LNCAP (cell line): ENCODE measurements at regions not wholly inside any gene's neighbourhood (a gene's known extent, or its start where the extent isn't known, plus 50 kb on each side); places are given as distances from the start of the nearest gene placed in this dataset.

Experiments
- TF ChIP-seq, protein P1 (sequence below): fragments of 450-650 bp; IDR thresholded peaks from 2 replicates; pipeline ENCODE4 v1.5.1; 2017; ENCODE audit warnings: mild to moderate bottlenecking

DNA sequence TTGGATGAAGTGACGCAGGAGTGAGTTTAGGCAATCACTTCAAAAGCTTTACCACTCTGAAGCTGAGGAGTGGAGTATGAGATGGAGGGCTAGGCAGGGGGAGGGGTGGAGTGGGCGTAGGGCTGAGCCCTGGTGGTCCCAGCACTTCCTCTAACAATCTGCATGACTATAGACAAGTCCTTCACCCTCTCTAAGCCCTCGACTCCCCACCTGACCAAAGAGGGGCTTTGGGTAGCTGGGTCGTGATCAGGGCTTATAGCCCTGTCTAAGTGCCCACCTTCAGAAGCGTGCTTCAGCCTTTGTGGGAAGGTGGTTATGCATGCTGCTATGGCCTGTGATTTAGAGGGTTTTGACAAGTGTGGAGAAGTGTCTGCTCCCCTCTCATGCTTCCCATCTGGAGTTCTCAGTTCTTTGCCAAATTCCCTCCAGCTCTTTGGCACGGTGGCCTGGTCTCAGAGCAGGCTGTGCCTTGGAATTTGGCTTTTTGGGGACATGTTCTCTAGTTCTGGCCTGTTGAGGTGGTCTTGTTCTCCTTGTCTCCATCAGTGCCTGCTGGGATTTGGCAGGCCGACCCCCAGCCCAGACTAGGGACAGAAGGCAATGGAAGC is 53.0 kb downstream of the ACTBL2 start:
- TF ChIP-seq, protein P1, sequence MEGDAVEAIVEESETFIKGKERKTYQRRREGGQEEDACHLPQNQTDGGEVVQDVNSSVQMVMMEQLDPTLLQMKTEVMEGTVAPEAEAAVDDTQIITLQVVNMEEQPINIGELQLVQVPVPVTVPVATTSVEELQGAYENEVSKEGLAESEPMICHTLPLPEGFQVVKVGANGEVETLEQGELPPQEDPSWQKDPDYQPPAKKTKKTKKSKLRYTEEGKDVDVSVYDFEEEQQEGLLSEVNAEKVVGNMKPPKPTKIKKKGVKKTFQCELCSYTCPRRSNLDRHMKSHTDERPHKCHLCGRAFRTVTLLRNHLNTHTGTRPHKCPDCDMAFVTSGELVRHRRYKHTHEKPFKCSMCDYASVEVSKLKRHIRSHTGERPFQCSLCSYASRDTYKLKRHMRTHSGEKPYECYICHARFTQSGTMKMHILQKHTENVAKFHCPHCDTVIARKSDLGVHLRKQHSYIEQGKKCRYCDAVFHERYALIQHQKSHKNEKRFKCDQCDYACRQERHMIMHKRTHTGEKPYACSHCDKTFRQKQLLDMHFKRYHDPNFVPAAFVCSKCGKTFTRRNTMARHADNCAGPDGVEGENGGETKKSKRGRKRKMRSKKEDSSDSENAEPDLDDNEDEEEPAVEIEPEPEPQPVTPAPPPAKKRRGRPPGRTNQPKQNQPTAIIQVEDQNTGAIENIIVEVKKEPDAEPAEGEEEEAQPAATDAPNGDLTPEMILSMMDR = no peak

DNA sequence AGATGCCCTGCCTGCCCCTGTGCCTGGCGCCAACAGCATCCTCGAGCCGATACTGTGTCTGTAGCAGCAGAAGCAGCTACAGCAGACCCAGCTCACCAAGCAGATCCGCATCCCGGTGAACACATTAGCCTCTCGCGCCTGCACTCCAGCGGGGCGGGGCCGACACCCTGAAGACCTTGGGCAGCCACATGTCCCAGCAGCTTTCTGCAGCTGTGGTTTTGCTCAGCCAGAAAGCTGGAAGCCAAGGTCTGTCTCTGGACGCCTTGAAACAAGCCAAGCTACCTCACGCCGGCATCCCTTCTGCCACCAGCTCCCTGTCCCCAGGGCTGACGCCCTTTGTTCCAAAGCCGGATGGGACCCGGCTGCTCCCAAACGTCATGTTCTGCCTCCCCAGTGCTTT is 59.6 kb downstream of the ACTBL2 start:
- TF ChIP-seq, protein P1 = no peak

DNA sequence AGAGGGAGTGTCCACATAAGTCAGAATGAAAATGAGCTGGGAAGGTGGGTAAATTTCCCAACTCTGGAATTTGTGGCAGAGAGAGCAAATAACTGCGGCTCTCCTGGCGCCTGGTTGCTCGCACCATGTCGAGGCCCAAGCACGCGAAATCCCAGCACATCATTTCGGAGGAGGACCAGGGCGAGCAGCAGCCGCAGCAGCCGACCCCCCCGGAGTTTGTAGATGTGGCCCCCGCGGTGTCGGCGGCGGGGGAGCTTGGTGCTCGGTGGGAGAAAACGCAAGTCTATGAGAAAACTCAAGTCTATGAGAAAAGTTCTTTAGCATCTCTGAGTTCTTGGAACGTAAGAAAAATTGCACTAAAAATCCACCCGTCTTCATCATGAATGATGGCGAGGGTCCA is 60.3 kb downstream of the ACTBL2 start:
- TF ChIP-seq, protein P1 = no peak

DNA sequence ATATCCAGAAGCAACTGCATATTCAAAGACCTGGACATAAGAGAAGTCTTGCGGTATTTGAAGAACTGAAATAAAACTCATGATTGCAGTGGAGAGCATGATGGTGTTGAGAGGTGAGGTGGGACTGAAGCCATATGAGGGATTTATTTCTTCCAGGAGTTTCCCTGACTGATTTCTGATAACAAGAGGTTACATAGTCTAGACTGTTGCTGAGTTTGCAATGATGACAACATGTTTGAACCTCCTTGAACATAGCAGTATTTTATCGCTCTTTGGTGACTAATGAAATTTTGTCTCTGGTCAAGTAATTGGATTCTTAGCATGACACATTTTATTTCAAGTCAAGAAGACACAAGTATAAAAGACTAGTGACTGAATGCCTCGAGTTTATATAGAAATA is 61.8 kb downstream of the ACTBL2 start:
- TF ChIP-seq, protein P1 = no peak

DNA sequence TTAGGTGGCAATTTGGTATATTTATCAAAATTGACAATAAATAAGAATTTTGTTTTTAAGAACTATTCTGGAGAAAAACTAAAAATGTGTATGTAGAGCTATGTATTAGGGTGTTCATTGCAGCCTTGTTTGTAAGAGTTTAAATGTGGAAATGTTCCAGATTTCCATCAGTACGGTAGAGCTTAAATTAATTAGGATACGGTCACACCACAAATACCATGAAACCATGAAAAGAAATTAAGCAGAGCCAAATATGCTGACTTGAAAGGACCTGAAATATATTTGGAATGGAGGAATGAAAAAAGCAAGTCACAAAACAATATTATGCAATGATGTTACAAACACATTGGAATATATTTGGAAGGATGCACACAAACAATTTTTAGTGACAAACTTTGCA is 64.6 kb downstream of the ACTBL2 start:
- TF ChIP-seq, protein P1 = no peak

DNA sequence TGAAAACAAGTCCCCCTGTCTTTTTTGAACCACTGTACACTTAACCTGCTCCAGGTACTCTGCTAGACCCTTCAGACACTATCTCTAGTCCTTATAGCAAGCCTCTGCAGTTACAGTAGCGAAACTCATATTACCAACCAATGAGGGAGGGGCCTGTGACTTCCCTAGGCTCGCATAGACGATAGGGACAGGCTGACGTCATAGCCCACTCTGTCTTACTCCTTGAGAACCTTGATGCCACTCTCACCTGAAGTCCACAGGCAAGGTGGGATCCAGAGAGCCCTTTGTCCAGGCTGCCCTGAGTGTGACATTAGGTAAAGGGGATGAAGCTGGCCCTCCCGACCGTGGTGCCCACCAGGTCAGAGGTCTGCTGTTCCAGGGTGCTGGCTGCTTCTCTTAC is 65.3 kb downstream of the ACTBL2 start:
- TF ChIP-seq, protein P1 = no peak

DNA sequence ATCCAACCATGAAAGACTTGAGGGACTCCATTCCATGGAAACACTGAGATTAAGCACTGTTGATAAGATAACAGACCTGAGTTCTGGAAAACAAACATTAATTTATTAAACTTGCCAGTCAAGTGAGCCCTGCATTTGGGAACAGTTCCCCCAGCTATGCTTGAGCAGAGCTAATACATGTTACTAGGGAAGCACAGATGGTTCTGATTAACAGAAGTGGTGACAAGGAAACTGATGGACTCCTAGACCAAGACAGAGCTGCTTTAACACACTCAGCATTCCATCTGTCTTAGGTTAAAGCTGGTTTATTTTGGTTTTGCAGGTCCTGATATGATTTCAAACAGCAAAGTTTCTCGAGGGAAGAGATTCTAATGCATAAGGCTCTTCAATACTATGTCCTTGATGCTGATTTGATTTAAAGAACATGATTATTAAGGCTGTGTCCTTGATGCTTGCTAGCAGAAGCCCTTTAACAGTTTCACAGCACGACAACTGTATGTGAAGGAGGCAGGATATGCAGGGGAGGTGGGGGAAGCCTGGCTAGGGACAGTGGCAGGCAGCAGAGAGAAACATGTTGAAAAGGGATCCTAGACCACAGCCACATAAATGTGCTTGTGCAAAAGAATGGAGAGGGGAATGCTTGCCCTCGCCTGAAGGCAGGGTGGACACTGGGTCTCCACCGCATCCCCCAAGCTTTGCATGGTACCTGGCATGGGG is 66.2 kb downstream of the ACTBL2 start:
- TF ChIP-seq, protein P1 = no peak
